ENCODE measurements at regions not wholly inside any gene's neighbourhood (a gene's known extent, or its start where the extent isn't known, plus 50 kb on each side); places are given as distances from the start of the nearest gene placed in this dataset.

- TF ChIP-seq EZH2 (IDR thresholded peaks at IDR 0.05; ENCODE audit: low read depth, unreplicated experiment): no peak
- TF ChIP-seq CTCF (conservative IDR thresholded peaks at IDR 0.05; ENCODE audit: low read depth in 2 of 2): no peak
- TF ChIP-seq POLR2AphosphoS5 (IDR thresholded peaks at IDR 0.05; ENCODE audit: low read depth): no peak
Observed at GRCh38 chr6:150766201-150766997, 99.1 kb upstream of the MTHFD1L start.
